Loucy (cell line): ENCODE measurements at regions not wholly inside any gene's neighbourhood (a gene's known extent, or its start where the extent isn't known, plus 50 kb on each side); places are given as distances from the start of the nearest gene placed in this dataset.

ENCODE experiments used
- CTCF ChIP-seq: fragments of 200-600 bp; sonication (generic); conservative IDR thresholded peaks from 2 replicates; pipeline ENCODE4 v1.5.1; 2014; ENCODE audit warnings: mild to moderate bottlenecking, antibody characterized with exemption, low read length
- EZH2phosphoT487 ChIP-seq: fragments of 200-600 bp; IDR thresholded peaks from 2 replicates; pipeline ENCODE4 v1.6.1; 2018; ENCODE audit warnings: antibody characterized with exemption, mild to moderate bottlenecking, moderate library complexity, borderline replicate concordance

DNA sequence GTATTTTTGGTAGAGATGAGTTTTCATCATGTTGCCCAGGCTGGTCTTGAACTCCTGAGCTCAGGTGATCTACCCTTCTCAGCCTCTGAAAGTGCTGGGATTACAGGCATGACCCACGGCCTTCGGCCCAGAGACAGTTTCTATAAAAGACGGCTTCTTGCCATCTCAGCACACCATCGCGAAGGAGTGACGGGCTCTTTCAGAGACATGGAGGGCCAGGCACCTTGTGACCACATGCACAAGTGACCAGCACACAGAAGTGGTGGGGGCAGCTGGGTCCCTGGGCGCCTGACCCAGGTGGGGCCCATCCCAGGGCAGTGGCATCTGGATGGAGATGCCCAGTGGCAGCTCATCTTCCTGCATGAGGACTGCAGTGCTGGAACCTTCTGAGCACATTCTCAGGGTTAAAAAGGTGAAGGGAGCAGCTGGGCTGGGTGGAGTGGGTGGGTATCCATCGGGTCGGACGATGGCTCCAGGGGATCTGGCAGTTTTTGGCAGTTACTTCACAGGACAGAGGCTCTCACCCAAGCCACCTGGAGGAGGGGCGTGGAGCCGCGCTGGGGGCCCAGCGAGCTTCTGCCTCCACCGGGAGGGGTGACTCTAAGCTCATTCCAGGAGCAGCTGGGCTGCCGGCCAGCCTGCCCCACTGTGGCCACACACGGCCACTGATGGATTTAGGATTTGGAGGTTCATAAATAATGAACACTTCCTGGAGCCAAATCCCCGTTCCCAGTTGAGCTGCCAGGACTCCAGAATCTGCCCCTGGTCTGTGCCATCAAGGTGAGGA lies 373.0 kb downstream of the CTTN start:
- TF ChIP-seq CTCF: no peak
- TF ChIP-seq EZH2phosphoT487: no peak
